GM12878 (cell line): ENCODE measurements at regions not wholly inside any gene's neighbourhood (a gene's known extent, or its start where the extent isn't known, plus 50 kb on each side); places are given as distances from the start of the nearest gene placed in this dataset.

Experiments
- ATAC-seq: fragments of 200-7000 bp; cut with Tn5 transposase; 3 replicates; pipeline ENCODE4 v1.9.1; 2020; ENCODE audit warnings: mild to moderate bottlenecking, moderate library complexity
- BruUV-seq: library from RNA; stranded (reverse); fragments of 400-500 nt; replicated peaks from 2 replicates; lab custom pipeline; 2021; lab: Mats Ljungman, UMichigan
- CTCF ChIA-PET: fragments of 300-600 bp; sonication (Branson Sonifier 250); formaldehyde crosslinking; extraction: SDS; loops from one replicate; lab custom pipeline; 2021; ENCODE audit warnings: inconsistent platforms; lab: Yijun Ruan, JAX
- POLR2A ChIA-PET: fragments of 350-600 bp; formaldehyde crosslinking; extraction: SDS; loops from one replicate; lab custom pipeline; 2021; ENCODE audit warnings: inconsistent platforms; lab: Charles Lee
- RAD21 ChIA-PET: fragments of 300-600 bp; sonication (Branson Sonifier 250); formaldehyde crosslinking; loops from one replicate; lab custom pipeline; 2023; ENCODE audit warnings: antibody characterized with exemption; ENCODE audit not compliant: unreplicated experiment; lab: Charles Lee
- SMC1A ChIA-PET: fragments of 300-600 bp; sonication (Branson Sonifier 250); formaldehyde crosslinking; loops from one replicate; lab custom pipeline; 2023; ENCODE audit not compliant: unreplicated experiment, uncharacterized antibody; lab: Charles Lee
- DNase-seq: peaks from one replicate; pipeline ENCODE4 v3.0.0-alpha.2; 2011; ENCODE audit warnings: low read depth, low spot score
- FAIRE-seq: peaks from 3 replicates; lab custom pipeline; 2011; peaks lifted over from hg19 to GRCh38; lab: Jason Lieb, UNC
- H2AFZ ChIP-seq: 2 replicates; pipeline ENCODE4 v1.6.0; 2011; ENCODE audit warnings: low read depth, low read length, control low read depth; ENCODE audit not compliant: control insufficient read depth
- H3K27ac ChIP-seq: 2 replicates; pipeline ENCODE4 v1.5.1; 2011; ENCODE audit warnings: control low read depth; ENCODE audit not compliant: control insufficient read depth, insufficient read depth
- H3K27me3 ChIP-seq, 2 experiments: replicated peaks in 1 of 2; 2 replicates each; pipeline versions ENCODE4 v1.6.0 to v1.6.1; 2011; ENCODE audit warnings: low read length in 1 of 2; ENCODE audit not compliant: control insufficient read depth in 2 of 2, insufficient read depth in 2 of 2
- H3K36me3 ChIP-seq, 2 experiments: 2 replicates each; pipeline ENCODE4 v1.5.1; 2011; ENCODE audit warnings: low read length in 1 of 2; ENCODE audit not compliant: control insufficient read depth in 2 of 2, insufficient read depth in 2 of 2
- H3K4me1 ChIP-seq: 2 replicates; pipeline ENCODE4 v1.6.1; 2011; ENCODE audit warnings: mild to moderate bottlenecking, low read length, moderate library complexity, mixed read lengths; ENCODE audit not compliant: control insufficient read depth, insufficient read depth
- H3K4me2 ChIP-seq: 2 replicates; pipeline ENCODE4 v1.6.0; 2011; ENCODE audit warnings: control low read depth; ENCODE audit not compliant: control insufficient read depth, insufficient read depth
- H3K4me3 ChIP-seq: fragments of 200-600 bp; sonication (generic); 2 replicates; pipeline ENCODE4 v1.5.1; 2016
- H3K79me2 ChIP-seq: 2 replicates; pipeline ENCODE4 v1.6.0; 2011; ENCODE audit warnings: low read length; ENCODE audit not compliant: control insufficient read depth, insufficient read depth
- H3K9ac ChIP-seq: 2 replicates; pipeline ENCODE4 v1.8.0; 2011; ENCODE audit warnings: low read length, control low read depth, mixed read lengths; ENCODE audit not compliant: control insufficient read depth, insufficient read depth
- H3K9me3 ChIP-seq: replicated peaks from 3 replicates; pipeline ENCODE4 v1.5.1; 2011; ENCODE audit warnings: mild to moderate bottlenecking, low read length; ENCODE audit not compliant: control insufficient read depth, insufficient read depth
- H4K20me1 ChIP-seq: 2 replicates; pipeline ENCODE4 v1.6.0; 2011; ENCODE audit not compliant: control insufficient read depth, insufficient read depth
- BACH1 ChIP-seq: fragments of 450-650 bp; IDR thresholded peaks from 2 replicates; pipeline ENCODE4 v1.6.1; 2017; ENCODE audit warnings: mild to moderate bottlenecking, borderline replicate concordance
- EGR1 ChIP-seq, 2 experiments: IDR thresholded peaks; 1 replicate in 1 of 2; 2 replicates in 1 of 2; pipeline ENCODE4 v1.6.1; 2011 to 2012; ENCODE audit warnings: low read depth in 2 of 2, low read length in 2 of 2, borderline replicate concordance in 1 of 2, mild to moderate bottlenecking in 1 of 2, moderate library complexity in 1 of 2
- EZH2 ChIP-seq: IDR thresholded peaks from 2 replicates; pipeline ENCODE4 v1.6.1; 2012; ENCODE audit warnings: low read depth, mild to moderate bottlenecking, control low read depth, inconsistent platforms, low read length, borderline replicate concordance; ENCODE audit not compliant: control insufficient read depth
- FOS ChIP-seq: IDR thresholded peaks from 3 replicates; pipeline ENCODE4 v1.6.1; 2011; ENCODE audit warnings: borderline replicate concordance; ENCODE audit not compliant: insufficient read length; ENCODE audit errors: extremely low read depth
- FOXK2 ChIP-seq: fragments of 450-650 bp; IDR thresholded peaks from 2 replicates; pipeline ENCODE4 v1.6.1; 2017; ENCODE audit warnings: mild to moderate bottlenecking, moderate library complexity
- KLF5 ChIP-seq: fragments of 450-650 bp; IDR thresholded peaks from 2 replicates; pipeline ENCODE4 v1.6.1; 2014; ENCODE audit warnings: mild to moderate bottlenecking; ENCODE audit not compliant: partially characterized antibody
- NBN ChIP-seq: fragments of 450-650 bp; IDR thresholded peaks from 2 replicates; pipeline ENCODE4 v1.6.1; 2016
- NR2F1 ChIP-seq: fragments of 450-650 bp; conservative IDR thresholded peaks from 2 replicates; pipeline ENCODE4 v1.6.1; 2017; ENCODE audit warnings: mild to moderate bottlenecking
- RELB ChIP-seq: fragments of 450-650 bp; IDR thresholded peaks from 2 replicates; pipeline ENCODE4 v1.6.1; 2017; ENCODE audit warnings: low read depth, mild to moderate bottlenecking, moderate library complexity
- SMAD1 ChIP-seq: fragments of 450-650 bp; IDR thresholded peaks from 2 replicates; pipeline ENCODE4 v1.6.1; 2018; ENCODE audit warnings: mild to moderate bottlenecking, low read depth; ENCODE audit not compliant: partially characterized antibody
- SMARCA5 ChIP-seq: fragments of 450-650 bp; IDR thresholded peaks from 2 replicates; pipeline ENCODE4 v1.6.1; 2017; ENCODE audit warnings: mild to moderate bottlenecking
- SUZ12 ChIP-seq: fragments of 200-600 bp; sonication (generic); IDR thresholded peaks from one replicate; pipeline ENCODE4 v1.6.1; 2018; ENCODE audit warnings: antibody characterized with exemption, mild to moderate bottlenecking; ENCODE audit not compliant: unreplicated experiment
- TAF1 ChIP-seq: IDR thresholded peaks from 2 replicates; pipeline ENCODE4 v1.6.1; 2011; ENCODE audit warnings: mild to moderate bottlenecking, low read depth, low read length, borderline replicate concordance
- ZBTB11 ChIP-seq: fragments of 450-650 bp; formaldehyde crosslinking; IDR thresholded peaks from 2 replicates; pipeline ENCODE4 v1.5.0; 2022; ENCODE audit warnings: mild to moderate bottlenecking, missing genetic modification characterization
- ZSCAN29 ChIP-seq: fragments of 450-650 bp; IDR thresholded peaks from 2 replicates; pipeline ENCODE4 v1.6.1; 2017; ENCODE audit warnings: mild to moderate bottlenecking, moderate library complexity
- WGBS: methylation state at CpG from one replicate; pipeline ENCODE4 v1.1.6; 2016; ENCODE audit warnings: low lambda C conversion rate; ENCODE audit not compliant: insufficient replicate concordance, insufficient coverage; ENCODE audit errors: missing lambda C conversion rate; 5-methylcytosine and 5-hydroxymethylcytosine counted together
- in situ Hi-C: fragments of 300-500 bp; cut with MboI; formaldehyde crosslinking; loops from 9 replicates; pipeline ENCODE4 v1.14.3; 2018; ENCODE audit warnings: mixed read lengths
- intact Hi-C: fragments of 100-400 bp; cut with micrococcal nuclease; formaldehyde crosslinking; loops from one replicate; pipeline ENCODE4 v1.14.2; 2022; ENCODE audit not compliant: unreplicated experiment

- in situ Hi-C loops (no loop called here), intact Hi-C loops (loop anchor here (10.0 kb wide), 1 partner anchor 48 kb away; no protein-coding TSS in a partner anchor)
- H2AFZ ChIP-seq, result no peak overlapping the region
- WGBS, result 10% methylated on average over 3 of the region's 3 CpGs
- no TSS peak for BruUV-seq
- no peak for DNase-seq
- no peaks in the 10 kb centered on the region for H3K79me2 ChIP-seq
- no peaks in the 10 kb centered on the region for H3K9me3 ChIP-seq
- no peak for FAIRE-seq
- H3K36me3 ChIP-seq, result no peaks in the 10 kb centered on the region
- no peaks in the 10 kb centered on the region for H3K4me1 ChIP-seq
- no peak overlapping the region for H3K4me2 ChIP-seq
- no peaks in the 10 kb centered on the region for H4K20me1 ChIP-seq
- H3K27me3 ChIP-seq, result no peaks in the 10 kb centered on the region
- SMC1A ChIA-PET, result no interaction called here
- no peak overlapping the region for H3K9ac ChIP-seq
- no peak overlapping the region for H3K4me3 ChIP-seq
- ATAC-seq, result no peak
- POLR2A ChIA-PET, result no interaction called here
- RAD21 ChIA-PET, result no interaction called here
- H3K27ac ChIP-seq, result no peak overlapping the region
- CTCF ChIA-PET, result no interaction called here
- TF ChIP-seq RELB, result no peak
- no peak for TF ChIP-seq SMAD1
- TF ChIP-seq FOXK2, result no peak
- TF ChIP-seq NBN, result no peak
- TF ChIP-seq BACH1, result no peak
- no peak for TF ChIP-seq EGR1 (IDR thresholded peaks at IDR 0.05; ENCODE audit: borderline replicate concordance in 1 of 2, low read depth in 2 of 2, low read length in 2 of 2)
- no peak for TF ChIP-seq EZH2
- no peak for TF ChIP-seq SUZ12
- TF ChIP-seq NR2F1, result no peak
- TF ChIP-seq FOS, result no peak
- TF ChIP-seq SMARCA5, result no peak
- no peak for TF ChIP-seq TAF1
- no peak for TF ChIP-seq ZBTB11 (CRISPR knock-in tag)
- no peak for TF ChIP-seq KLF5
- TF ChIP-seq ZSCAN29, result no peak
Measured at GRCh38 chr20:8076306-8077136, 55.5 kb upstream of the PLCB1 start.
